Lower leg skin (tissue), 3 donors: ENCODE measurements at regions not wholly inside any gene's neighbourhood (a gene's known extent, or its start where the extent isn't known, plus 50 kb on each side); places are given as distances from the start of the nearest gene placed in this dataset.

Source experiments
- CTCF ChIP-seq, 3 donors: fragments of 450-650 bp; IDR thresholded peaks; one replicate each; pipeline ENCODE4 v1.5.1; 2016; ENCODE audit warnings: antibody characterized with exemption in 3 of 3, mild to moderate bottlenecking in 3 of 3, moderate library complexity in 2 of 3
- POLR2A ChIP-seq, 2 donors: fragments of 450-650 bp; IDR thresholded peaks; one replicate each; pipeline ENCODE4 v1.6.1; 2016 to 2017; ENCODE audit warnings: antibody characterized with exemption in 2 of 2, mild to moderate bottlenecking in 1 of 2, moderate library complexity in 1 of 2

- TF ChIP-seq CTCF (IDR thresholded peaks at IDR 0.05) (no peak), POLR2A (IDR thresholded peaks at IDR 0.05) (no peak)
Measured at GRCh38 chr5:164073081-164073480, 567.7 kb downstream of the MAT2B start.
